Natural killer cell (primary cell): ENCODE measurements at regions not wholly inside any gene's neighbourhood (a gene's known extent, or its start where the extent isn't known, plus 50 kb on each side); places are given as distances from the start of the nearest gene placed in this dataset.

Source experiments
- ATAC-seq, 3 donors: fragments of 150-1000 bp in 2 of 3; fragments of 200-7000 bp in 1 of 3; cut with Tn5 transposase; 1 replicate in 1 of 3; 2 replicates in 2 of 3; pipeline ENCODE4 v1.10.0; 2021; ENCODE audit warnings: mild to moderate bottlenecking in 2 of 3, moderate library complexity in 2 of 3
- DNase-seq, 2 donors: peaks; one replicate each; pipeline versions ENCODE4 v3.0.0 to v3.0.0-alpha.2; 2013 to 2021; ENCODE audit warnings: mixed read lengths in 1 of 2
- H3K27ac ChIP-seq: one replicate; pipeline ENCODE4 v1.5.1; 2013; ENCODE audit warnings: mild to moderate bottlenecking, low read length
- H3K27me3 ChIP-seq: one replicate; pipeline ENCODE4 v1.6.1; 2013; ENCODE audit warnings: low read length; ENCODE audit not compliant: control insufficient read depth, insufficient read depth
- H3K36me3 ChIP-seq: one replicate; pipeline ENCODE4 v1.6.1; 2013; ENCODE audit warnings: low read length; ENCODE audit not compliant: control insufficient read depth, insufficient read depth
- H3K4me1 ChIP-seq: one replicate; pipeline ENCODE4 v1.6.1; 2013; ENCODE audit warnings: low read length; ENCODE audit not compliant: control insufficient read depth, insufficient read depth
- H3K4me3 ChIP-seq: one replicate; pipeline ENCODE4 v1.5.1; 2013; ENCODE audit warnings: low read length
- H3K9me3 ChIP-seq: one replicate; pipeline ENCODE4 v1.6.1; 2013; ENCODE audit warnings: low read length; ENCODE audit not compliant: control insufficient read depth, insufficient read depth
- H3K27ac Mint-ChIP-seq, 2 donors: one replicate each; pipeline ENCODE4 v1.8.0; 2022; ENCODE audit warnings: mild to moderate bottlenecking in 2 of 2, mixed read lengths in 2 of 2, moderate library complexity in 1 of 2
- H3K27me3 Mint-ChIP-seq, 2 donors: one replicate each; pipeline ENCODE4 v1.8.0; 2022; ENCODE audit warnings: low read depth in 2 of 2, mixed read lengths in 2 of 2
- H3K36me3 Mint-ChIP-seq: one replicate; pipeline ENCODE4 v1.8.0; 2022; ENCODE audit warnings: mixed read lengths
- H3K4me1 Mint-ChIP-seq, 2 donors: one replicate each; pipeline ENCODE4 v1.8.0; 2022; ENCODE audit warnings: mixed read lengths in 2 of 2
- H3K4me3 Mint-ChIP-seq: one replicate; pipeline ENCODE4 v1.8.0; 2022; ENCODE audit warnings: mild to moderate bottlenecking, moderate library complexity, mixed read lengths
- H3K9me3 Mint-ChIP-seq, 2 donors: one replicate each; pipeline ENCODE4 v1.8.0; 2022; ENCODE audit warnings: mixed read lengths in 2 of 2
- CTCF ChIP-seq: fragments of 200-600 bp; IDR thresholded peaks from one replicate; pipeline ENCODE4 v1.8.0; 2022; ENCODE audit warnings: antibody characterized with exemption
- WGBS: methylation state at CpG from one replicate; pipeline ENCODE4 v1.1.7; 2013; ENCODE audit warnings: missing lambda C conversion rate; ENCODE audit not compliant: insufficient coverage; 5-methylcytosine and 5-hydroxymethylcytosine counted together
- intact Hi-C: fragments of 100-400 bp; cut with micrococcal nuclease; formaldehyde crosslinking; loops from one replicate; pipeline ENCODE4 v1.14.2; 2022

- DNase-seq (no peak), ATAC-seq (no peak)
- H3K27ac ChIP-seq: no peak overlapping the region
- H3K9me3 Mint-ChIP-seq: no peaks in the 10 kb centered on the region
- TF ChIP-seq CTCF: no peak
- H3K36me3 Mint-ChIP-seq: no peaks in the 10 kb centered on the region
- H3K27ac Mint-ChIP-seq: no peak overlapping the region
- peaks cover 5% of the 10 kb centered on the region for H3K27me3 ChIP-seq
- peaks cover 6 to 68% of the 10 kb centered on the region in 2 donors for H3K27me3 Mint-ChIP-seq
- no peaks in the 10 kb centered on the region for H3K4me1 ChIP-seq
- no peaks in the 10 kb centered on the region for H3K9me3 ChIP-seq
- H3K36me3 ChIP-seq: no peaks in the 10 kb centered on the region
- H3K4me3 Mint-ChIP-seq: no peak overlapping the region
- intact Hi-C loops: no loop called here
- no peak overlapping the region for H3K4me3 ChIP-seq
- no peaks in the 10 kb centered on the region for H3K4me1 Mint-ChIP-seq
Measured at GRCh38 chr7:25802473-25802872, 349.5 kb upstream of the NFE2L3 start.

- H3K27me3 ChIP-seq: peaks cover 5% of the 10 kb centered on the region
- Mint-ChIP-seq H3K4me3 (no peak overlapping the region), H3K27me3 (peaks cover 8 to 64% of the 10 kb centered on the region in 2 donors), H3K36me3 (no peaks in the 10 kb centered on the region), H3K27ac (no peak overlapping the region), H3K4me1 (no peaks in the 10 kb centered on the region), H3K9me3 (no peaks in the 10 kb centered on the region)
- WGBS: 73% methylated on average over 10 of the region's 11 CpGs
- no peak overlapping the region for H3K4me3 ChIP-seq
- TF ChIP-seq CTCF: no peak
- intact Hi-C loops: no loop called here
- H3K27ac ChIP-seq: no peak overlapping the region
- DNase-seq (no peak), ATAC-seq (no peak)
- no peaks in the 10 kb centered on the region for H3K4me1 ChIP-seq
- no peaks in the 10 kb centered on the region for H3K36me3 ChIP-seq
- H3K9me3 ChIP-seq: no peaks in the 10 kb centered on the region
Measured at GRCh38 chr7:25803117-25803887, 348.7 kb upstream of the NFE2L3 start.

- Mint-ChIP-seq H3K27me3 (peaks cover 9 to 60% of the 10 kb centered on the region in 2 donors), H3K9me3 (no peaks in the 10 kb centered on the region), H3K4me3 (no peak overlapping the region), H3K36me3 (no peaks in the 10 kb centered on the region), H3K27ac (no peak overlapping the region), H3K4me1 (no peaks in the 10 kb centered on the region)
- ATAC-seq (no peak), DNase-seq (no peak)
- Histone ChIP-seq H3K36me3 (no peaks in the 10 kb centered on the region), H3K4me3 (no peak overlapping the region), H3K9me3 (no peaks in the 10 kb centered on the region), H3K27me3 (peaks cover 5% of the 10 kb centered on the region), H3K4me1 (no peaks in the 10 kb centered on the region), H3K27ac (no peak overlapping the region)
- intact Hi-C loops: no loop called here
- WGBS: 97% methylated on average over 4 of the region's 4 CpGs
- TF ChIP-seq CTCF: no peak
Measured at GRCh38 chr7:25804154-25804553, 347.8 kb upstream of the NFE2L3 start.
